ENCODE measurements at regions not wholly inside any gene's neighbourhood (a gene's known extent, or its start where the extent isn't known, plus 50 kb on each side); places are given as distances from the start of the nearest gene placed in this dataset.
"Not testable (repeated sequence)": the region's sequence is repeated elsewhere in the genome, so short reads cannot be mapped to it uniquely, and the experiment has no call there.

- intact Hi-C loops (cut with DNase I); DNase-seq (ENCODE audit: low spot score): not testable (repeated sequence)
These were observed 2906.0 kb downstream of the RPIA start for GRCh38 chr2:91597436-91597835.

- DNase-seq (ENCODE audit: low spot score); intact Hi-C loops (cut with DNase I): not testable (repeated sequence)
These were observed 2907.0 kb downstream of the RPIA start for GRCh38 chr2:91598519-91598918.

GRCh38 chr2:91599000-91599399 lies 2907.5 kb downstream of the RPIA start:
- DNase-seq (ENCODE audit: low spot score); intact Hi-C loops (cut with DNase I): not testable (repeated sequence)

GRCh38 chr2:91602860-91603259 lies 2911.4 kb downstream of the RPIA start:
- DNase-seq (ENCODE audit: low spot score); intact Hi-C loops (cut with DNase I): not testable (repeated sequence)

- intact Hi-C loops (cut with DNase I): not testable (repeated sequence)
- peak; percentile 64 for DNase-seq (ENCODE audit: low spot score)
These were observed 2912.5 kb downstream of the RPIA start for GRCh38 chr2:91603996-91604395.

GRCh38 chr2:91604629-91605028 lies 2913.2 kb downstream of the RPIA start:
- DNase-seq (ENCODE audit: low spot score): peak; percentile 24
- intact Hi-C loops (cut with DNase I): not testable (repeated sequence)

- peak; percentile 60 for DNase-seq (ENCODE audit: low spot score)
- intact Hi-C loops (cut with DNase I): not testable (repeated sequence)
These were observed 2932.3 kb downstream of the RPIA start for GRCh38 chr2:91623739-91624138.

- intact Hi-C loops (cut with DNase I); DNase-seq (ENCODE audit: low spot score): not testable (repeated sequence)
These were observed 2937.0 kb downstream of the RPIA start for GRCh38 chr2:91628471-91628870.

GRCh38 chr2:91657193-91657592 lies 2965.7 kb downstream of the RPIA start:
- DNase-seq (ENCODE audit: low spot score); intact Hi-C loops (cut with DNase I): not testable (repeated sequence)

GRCh38 chr2:91658336-91658735 lies 2966.9 kb downstream of the RPIA start:
- not testable (repeated sequence) for DNase-seq (ENCODE audit: low spot score)

GRCh38 chr2:91659189-91659916 lies 2967.9 kb downstream of the RPIA start:
- DNase-seq (ENCODE audit: low spot score); intact Hi-C loops (cut with DNase I): not testable (repeated sequence)

More at GRCh38 chr2:91658336-91658735, 2966.9 kb downstream of the RPIA start:
- intact Hi-C loops (cut with DNase I): not testable (repeated sequence)

- DNase-seq (ENCODE audit: low spot score); intact Hi-C loops (cut with DNase I): not testable (repeated sequence)
These were observed 2968.4 kb downstream of the RPIA start for GRCh38 chr2:91659917-91660275.

GRCh38 chr2:91667341-91667740 lies 2975.9 kb downstream of the RPIA start:
- intact Hi-C loops (cut with DNase I); DNase-seq (ENCODE audit: low spot score): not testable (repeated sequence)

GRCh38 chr2:91685541-91685940 lies 2994.1 kb downstream of the RPIA start:
- DNase-seq (ENCODE audit: low spot score); intact Hi-C loops (cut with DNase I): not testable (repeated sequence)

GRCh38 chr2:91686046-91686445 lies 2994.6 kb downstream of the RPIA start:
- intact Hi-C loops (cut with DNase I); DNase-seq (ENCODE audit: low spot score): not testable (repeated sequence)

All from cardiac septum (tissue), 1 donor.